ENCODE measurements at regions not wholly inside any gene's neighbourhood (a gene's known extent, or its start where the extent isn't known, plus 50 kb on each side); places are given as distances from the start of the nearest gene placed in this dataset.

GRCh38 chr2:8587920-8588830, 93.7 kb upstream of the ID2 start:
- no peak for TF ChIP-seq CTCF (IDR thresholded peaks at IDR 0.05; ENCODE audit: control extremely low read depth, extremely low read depth, low read depth, missing control alignments)
- ChIA-PET POLR2A (interaction anchor here (2.1 kb wide), 1 partner anchor 94 kb away, joined by 6 read pairs; the partner anchor contains the start of gene ID2), CTCF (interaction anchor here (0.8 kb wide), 1 partner anchor 14 kb away, joined by 3 read pairs; no protein-coding TSS in a partner anchor)
- DNase-seq (ENCODE audit: extremely low spot score), result no peak

- no peak for TF ChIP-seq CTCF (IDR thresholded peaks at IDR 0.05; ENCODE audit: control extremely low read depth, extremely low read depth, low read depth, missing control alignments)
- ChIA-PET CTCF (no interaction called here), POLR2A (no interaction called here)
- DNase-seq (ENCODE audit: extremely low spot score), result no peak
Observed at GRCh38 chr2:8588831-8589191, 93.0 kb upstream of the ID2 start.

- TF ChIP-seq CTCF (IDR thresholded peaks at IDR 0.05; ENCODE audit: control extremely low read depth, extremely low read depth, low read depth, missing control alignments), result no peak
- POLR2A ChIA-PET, result no interaction called here
- CTCF ChIA-PET, result no interaction called here
- no peak for DNase-seq (ENCODE audit: extremely low spot score)
Observed at GRCh38 chr2:8589721-8590120, 92.1 kb upstream of the ID2 start.

DNA sequence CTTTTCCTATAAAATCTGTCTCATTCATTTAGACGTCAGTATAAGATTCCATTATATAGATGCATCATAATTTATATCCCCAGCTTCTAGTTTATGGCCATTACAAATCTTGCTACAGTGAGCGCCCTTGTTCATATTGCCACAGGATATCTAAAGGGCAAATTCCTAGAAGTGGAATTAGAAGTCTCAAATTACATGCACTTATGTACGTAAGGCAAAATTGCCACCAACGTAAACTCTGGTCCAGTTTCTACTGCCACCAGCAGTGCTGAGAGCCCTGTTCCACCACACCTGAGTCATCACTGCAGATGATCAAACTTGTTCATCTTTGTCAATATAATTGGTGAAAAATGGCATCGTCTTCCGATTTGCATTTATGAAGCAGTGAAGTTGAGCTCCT, 90.9 kb upstream of the ID2 start:
- no peak for TF ChIP-seq CTCF (IDR thresholded peaks at IDR 0.05; ENCODE audit: control extremely low read depth, extremely low read depth, low read depth, missing control alignments)
- POLR2A ChIA-PET, result no interaction called here
- CTCF ChIA-PET, result no interaction called here
- no peak for DNase-seq (ENCODE audit: extremely low spot score)

GRCh38 chr2:8592736-8593135, 89.1 kb upstream of the ID2 start:
- CTCF ChIA-PET, result interaction anchor here (1.0 kb wide), 1 partner anchor 8 kb away, joined by 4 read pairs; no protein-coding TSS in a partner anchor
- POLR2A ChIA-PET, result no interaction called here

GRCh38 chr2:8593243-8593642, 88.6 kb upstream of the ID2 start:
- no peak for DNase-seq (ENCODE audit: extremely low spot score)
- TF ChIP-seq CTCF (IDR thresholded peaks at IDR 0.05; ENCODE audit: control extremely low read depth, extremely low read depth, low read depth, missing control alignments), result no peak
- POLR2A ChIA-PET, result no interaction called here
- CTCF ChIA-PET, result interaction anchor here (1.0 kb wide), 1 partner anchor 9 kb away, joined by 4 read pairs; no protein-coding TSS in a partner anchor

More at GRCh38 chr2:8592736-8593135, 89.1 kb upstream of the ID2 start:
- DNase-seq (ENCODE audit: extremely low spot score), result no peak
- no peak for TF ChIP-seq CTCF (IDR thresholded peaks at IDR 0.05; ENCODE audit: control extremely low read depth, extremely low read depth, low read depth, missing control alignments)
